Ascending aorta (tissue), 2 donors: ENCODE measurements at regions not wholly inside any gene's neighbourhood (a gene's known extent, or its start where the extent isn't known, plus 50 kb on each side); places are given as distances from the start of the nearest gene placed in this dataset.

Experiments used
- DNase-seq, 2 donors: peaks; one replicate each; pipeline ENCODE4 v3.0.0-alpha.2; 2019; ENCODE audit warnings: low spot score in 2 of 2
- H3K27ac ChIP-seq, 2 donors: fragments of 200-600 bp; sonication (generic); one replicate each; pipeline ENCODE4 v1.5.1; 2016 to 2017; ENCODE audit warnings: mild to moderate bottlenecking in 1 of 2
- H3K27me3 ChIP-seq: fragments of 200-600 bp; sonication (generic); one replicate; pipeline ENCODE4 v1.5.1; 2017
- H3K36me3 ChIP-seq, 2 donors: fragments of 200-600 bp; sonication (generic); one replicate each; pipeline ENCODE4 v1.5.1; 2016
- H3K4me1 ChIP-seq, 2 donors: fragments of 200-600 bp; sonication (generic); one replicate each; pipeline ENCODE4 v1.5.1; 2016 to 2017; ENCODE audit warnings: mild to moderate bottlenecking in 1 of 2
- H3K4me3 ChIP-seq, 2 donors: fragments of 200-600 bp; sonication (generic); one replicate each; pipeline ENCODE4 v1.5.1; 2016 to 2017; ENCODE audit warnings: mild to moderate bottlenecking in 1 of 2
- H3K9me3 ChIP-seq, 2 donors: fragments of 200-600 bp; sonication (generic); one replicate each; pipeline ENCODE4 v1.5.1; 2016
- intact Hi-C: fragments of 100-400 bp; cut with DNase I; formaldehyde crosslinking; loops from one replicate; pipeline ENCODE4 v1.15.1; 2023
- TF ChIP-seq, protein P1 (sequence below), 3 experiments: fragments of 200-600 bp in 2 of 3; fragments of 450-650 bp in 1 of 3; sonication (generic) in 2 of 3; IDR thresholded peaks; one replicate each; pipeline ENCODE4 v1.5.1; 2016 to 2019; ENCODE audit warnings: antibody characterized with exemption in 3 of 3, mild to moderate bottlenecking in 1 of 3, moderate library complexity in 1 of 3

DNA sequence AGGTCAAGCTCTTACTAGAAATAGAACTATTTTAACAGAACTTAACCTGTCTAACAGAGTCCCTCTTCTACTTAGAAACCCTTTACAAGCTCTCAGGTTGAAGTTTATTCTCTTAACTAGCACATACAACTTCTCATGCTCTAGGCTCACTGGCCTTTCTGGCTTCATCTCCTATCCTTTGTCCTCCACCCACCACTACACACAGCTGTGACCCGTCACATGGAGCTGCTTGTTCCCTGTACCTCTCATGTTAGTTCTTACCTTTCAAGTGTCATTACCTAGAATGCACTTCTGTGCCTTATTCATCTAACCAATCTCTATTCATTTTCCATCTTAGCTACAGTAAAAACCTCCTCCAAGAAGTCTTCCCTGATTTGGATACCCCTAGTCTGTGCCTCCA lies 89.4 kb upstream of the APC start:
- no peak for DNase-seq
- H3K9me3 ChIP-seq: no peaks in the 10 kb centered on the region
- TF ChIP-seq, protein P1, sequence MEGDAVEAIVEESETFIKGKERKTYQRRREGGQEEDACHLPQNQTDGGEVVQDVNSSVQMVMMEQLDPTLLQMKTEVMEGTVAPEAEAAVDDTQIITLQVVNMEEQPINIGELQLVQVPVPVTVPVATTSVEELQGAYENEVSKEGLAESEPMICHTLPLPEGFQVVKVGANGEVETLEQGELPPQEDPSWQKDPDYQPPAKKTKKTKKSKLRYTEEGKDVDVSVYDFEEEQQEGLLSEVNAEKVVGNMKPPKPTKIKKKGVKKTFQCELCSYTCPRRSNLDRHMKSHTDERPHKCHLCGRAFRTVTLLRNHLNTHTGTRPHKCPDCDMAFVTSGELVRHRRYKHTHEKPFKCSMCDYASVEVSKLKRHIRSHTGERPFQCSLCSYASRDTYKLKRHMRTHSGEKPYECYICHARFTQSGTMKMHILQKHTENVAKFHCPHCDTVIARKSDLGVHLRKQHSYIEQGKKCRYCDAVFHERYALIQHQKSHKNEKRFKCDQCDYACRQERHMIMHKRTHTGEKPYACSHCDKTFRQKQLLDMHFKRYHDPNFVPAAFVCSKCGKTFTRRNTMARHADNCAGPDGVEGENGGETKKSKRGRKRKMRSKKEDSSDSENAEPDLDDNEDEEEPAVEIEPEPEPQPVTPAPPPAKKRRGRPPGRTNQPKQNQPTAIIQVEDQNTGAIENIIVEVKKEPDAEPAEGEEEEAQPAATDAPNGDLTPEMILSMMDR (IDR thresholded peaks at IDR 0.05): no peak
- H3K36me3 ChIP-seq: no peaks in the 10 kb centered on the region
- intact Hi-C loops: no loop called here
- no peak overlapping the region for H3K4me3 ChIP-seq
- H3K4me1 ChIP-seq: no peaks in the 10 kb centered on the region
- H3K27me3 ChIP-seq: no peaks in the 10 kb centered on the region
- no peak overlapping the region for H3K27ac ChIP-seq

DNA sequence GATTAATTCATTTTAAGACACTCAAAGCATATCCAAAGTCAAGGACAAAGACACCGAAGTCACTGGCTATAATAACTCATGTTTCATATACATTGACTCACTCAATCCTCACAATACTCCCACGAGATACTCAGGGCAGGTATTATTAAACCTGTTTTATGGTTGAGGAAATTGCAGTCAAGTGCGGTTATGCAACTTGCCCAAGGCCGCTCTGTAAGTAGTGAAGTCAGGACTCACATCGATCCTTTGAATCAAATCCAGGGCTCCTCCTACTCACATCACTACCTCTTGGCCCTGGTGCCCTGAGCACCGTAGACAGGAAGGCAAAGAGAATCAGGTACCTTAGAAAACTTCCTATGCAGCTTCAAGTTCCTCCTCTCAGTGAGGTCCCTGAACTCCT lies 87.8 kb upstream of the APC start:
- no peaks in the 10 kb centered on the region for H3K36me3 ChIP-seq

DNA sequence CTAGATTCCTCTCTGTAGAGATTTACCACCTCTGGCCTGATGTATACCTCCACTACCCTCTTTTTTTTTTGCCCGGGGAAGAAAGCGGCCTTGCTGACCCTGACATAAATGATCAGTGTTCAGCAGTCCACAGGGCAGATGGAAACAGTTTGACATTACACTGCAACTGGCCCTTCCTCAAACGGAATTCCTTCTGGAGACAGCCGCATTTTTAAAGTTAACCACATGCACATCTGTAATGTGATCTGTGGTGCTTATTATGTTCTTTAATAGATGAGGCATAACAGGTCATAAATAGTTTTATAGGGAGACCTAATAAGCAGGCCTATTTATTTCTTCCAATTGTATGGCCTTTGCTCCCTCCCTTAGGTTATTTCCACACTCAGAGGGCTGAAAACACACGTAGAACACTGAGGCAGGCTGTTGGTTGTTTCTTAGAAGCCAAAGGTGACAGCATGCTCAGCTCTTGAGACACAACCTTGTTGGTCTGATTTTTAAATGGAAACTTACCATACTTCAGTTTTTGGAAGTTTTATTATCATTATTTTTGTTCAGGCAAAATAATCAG lies 84.0 kb upstream of the APC start:
- Histone ChIP-seq H3K4me3 (no peak overlapping the region), H3K9me3 (no peaks in the 10 kb centered on the region), H3K27me3 (no peaks in the 10 kb centered on the region), H3K4me1 (no peaks in the 10 kb centered on the region), H3K27ac (no peak overlapping the region), H3K36me3 (no peaks in the 10 kb centered on the region)
- TF ChIP-seq, protein P1 (IDR thresholded peaks at IDR 0.05): no peak
- no peak for DNase-seq
- intact Hi-C loops: no loop called here

More for the DNA sequence above, 87.8 kb upstream of the APC start:
- Histone ChIP-seq H3K27ac (no peak overlapping the region), H3K4me3 (no peak overlapping the region), H3K27me3 (no peaks in the 10 kb centered on the region), H3K4me1 (no peaks in the 10 kb centered on the region), H3K9me3 (no peaks in the 10 kb centered on the region)
- intact Hi-C loops: no loop called here
- TF ChIP-seq, protein P1 (IDR thresholded peaks at IDR 0.05): no peak
- no peak for DNase-seq

DNA sequence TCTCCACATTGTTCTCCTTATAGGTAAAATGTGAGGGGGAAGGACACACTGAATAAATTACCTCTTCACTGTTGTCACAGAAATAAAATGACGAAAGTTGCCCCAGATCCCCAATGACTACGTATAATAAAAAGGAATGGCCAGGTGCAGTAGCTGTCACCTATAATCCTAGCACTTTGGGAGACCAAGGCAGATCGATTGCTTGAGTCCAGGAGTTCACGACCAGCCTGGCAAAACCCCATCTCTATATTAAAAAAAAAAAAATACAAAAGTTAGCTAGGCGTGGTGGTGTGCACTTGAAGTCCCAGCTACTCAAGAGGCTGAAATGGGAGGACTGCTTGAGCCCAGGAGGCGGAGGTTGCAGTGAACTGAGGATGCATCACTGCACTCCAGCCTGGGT lies 82.2 kb upstream of the APC start:
- Histone ChIP-seq H3K4me1 (no peaks in the 10 kb centered on the region), H3K4me3 (no peak overlapping the region), H3K36me3 (no peaks in the 10 kb centered on the region), H3K9me3 (peaks cover 0 to 5% of the 10 kb centered on the region in 2 donors), H3K27ac (no peak overlapping the region), H3K27me3 (no peaks in the 10 kb centered on the region)
- intact Hi-C loops: no loop called here
- DNase-seq: no peak
- TF ChIP-seq, protein P1 (IDR thresholded peaks at IDR 0.05): no peak

DNA sequence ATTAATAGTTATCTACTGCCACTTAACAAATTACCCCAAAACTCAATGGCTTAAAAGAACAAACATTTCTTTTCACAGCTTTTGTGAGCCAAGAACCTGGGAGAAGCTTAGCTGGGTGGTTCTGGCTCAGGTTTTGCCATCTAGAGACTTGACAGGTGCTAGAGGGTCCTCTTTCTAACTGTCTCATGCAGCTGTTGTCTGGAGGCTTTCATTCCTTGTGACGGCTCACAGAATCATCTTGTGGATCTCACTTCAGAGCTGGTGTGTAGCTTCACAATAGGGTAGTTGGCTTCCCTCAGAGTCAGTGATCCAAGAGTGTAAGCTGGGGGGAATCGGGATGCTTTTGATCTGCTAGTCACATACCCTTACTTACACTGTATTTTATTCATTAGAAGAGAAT lies 81.2 kb upstream of the APC start:
- Histone ChIP-seq H3K4me1 (no peaks in the 10 kb centered on the region), H3K9me3 (peaks cover 0 to 8% of the 10 kb centered on the region in 2 donors), H3K27ac (no peak overlapping the region), H3K36me3 (no peaks in the 10 kb centered on the region), H3K4me3 (no peak overlapping the region), H3K27me3 (no peaks in the 10 kb centered on the region)
- intact Hi-C loops: no loop called here
- DNase-seq: no peak
- TF ChIP-seq, protein P1 (IDR thresholded peaks at IDR 0.05): no peak

DNA sequence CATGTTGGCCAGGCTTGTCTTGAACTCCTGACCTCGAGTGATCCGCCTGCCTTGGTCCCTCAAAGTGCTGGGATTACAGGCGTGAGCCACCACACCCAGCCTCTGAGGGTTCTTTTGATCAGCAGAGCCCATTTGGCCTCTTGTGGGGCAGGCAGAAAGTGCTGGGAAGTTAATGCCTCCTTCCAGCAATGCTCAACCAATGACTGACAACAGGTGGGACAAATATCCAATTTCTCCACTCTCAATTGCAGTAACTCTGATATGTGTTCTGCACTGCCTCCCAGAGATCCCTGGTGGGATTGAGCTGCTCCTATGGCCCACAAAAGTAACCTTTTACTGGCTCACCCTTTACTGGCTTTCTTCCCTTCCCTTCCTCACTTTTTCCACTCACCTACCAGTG lies 79.9 kb upstream of the APC start:
- intact Hi-C loops: no loop called here
- Histone ChIP-seq H3K27ac (no peak overlapping the region), H3K4me1 (no peaks in the 10 kb centered on the region), H3K4me3 (no peak overlapping the region), H3K36me3 (no peaks in the 10 kb centered on the region), H3K9me3 (peaks cover 0 to 8% of the 10 kb centered on the region in 2 donors), H3K27me3 (no peaks in the 10 kb centered on the region)
- no peak for DNase-seq
- TF ChIP-seq, protein P1 (IDR thresholded peaks at IDR 0.05): no peak
